AG09319 (cell line): ENCODE measurements at regions not wholly inside any gene's neighbourhood (a gene's known extent, or its start where the extent isn't known, plus 50 kb on each side); places are given as distances from the start of the nearest gene placed in this dataset.

Source experiments
- DNase-seq: peaks from one replicate; pipeline ENCODE4 v3.0.0-alpha.2; 2010; ENCODE audit warnings: low read depth; ENCODE audit errors: extremely low read depth
- TF ChIP-seq, protein P1 (sequence below): IDR thresholded peaks from 2 replicates; pipeline ENCODE4 v1.5.1; 2011; ENCODE audit warnings: low read depth, mild to moderate bottlenecking, inconsistent platforms, low read length, moderate library complexity

DNA sequence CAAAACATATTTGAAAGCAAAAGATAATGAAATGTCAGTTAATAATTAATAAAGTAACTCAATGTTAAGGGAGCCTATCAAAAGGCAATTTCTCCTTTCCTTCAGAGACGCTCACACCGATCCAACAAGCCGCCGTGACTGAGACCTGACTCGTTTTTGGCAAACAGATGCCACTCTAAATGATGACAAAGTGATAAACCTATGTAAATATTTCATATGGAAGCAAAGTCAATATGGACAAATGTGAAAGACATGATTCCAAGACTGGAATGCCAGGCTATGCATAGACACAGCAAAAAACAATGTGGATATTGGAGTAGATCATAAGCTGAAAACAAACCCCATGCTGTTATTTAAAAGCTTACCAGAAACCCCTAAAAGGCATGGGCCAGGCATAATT, 137.2 kb upstream of the SUCLG2 start:
- TF ChIP-seq, protein P1, sequence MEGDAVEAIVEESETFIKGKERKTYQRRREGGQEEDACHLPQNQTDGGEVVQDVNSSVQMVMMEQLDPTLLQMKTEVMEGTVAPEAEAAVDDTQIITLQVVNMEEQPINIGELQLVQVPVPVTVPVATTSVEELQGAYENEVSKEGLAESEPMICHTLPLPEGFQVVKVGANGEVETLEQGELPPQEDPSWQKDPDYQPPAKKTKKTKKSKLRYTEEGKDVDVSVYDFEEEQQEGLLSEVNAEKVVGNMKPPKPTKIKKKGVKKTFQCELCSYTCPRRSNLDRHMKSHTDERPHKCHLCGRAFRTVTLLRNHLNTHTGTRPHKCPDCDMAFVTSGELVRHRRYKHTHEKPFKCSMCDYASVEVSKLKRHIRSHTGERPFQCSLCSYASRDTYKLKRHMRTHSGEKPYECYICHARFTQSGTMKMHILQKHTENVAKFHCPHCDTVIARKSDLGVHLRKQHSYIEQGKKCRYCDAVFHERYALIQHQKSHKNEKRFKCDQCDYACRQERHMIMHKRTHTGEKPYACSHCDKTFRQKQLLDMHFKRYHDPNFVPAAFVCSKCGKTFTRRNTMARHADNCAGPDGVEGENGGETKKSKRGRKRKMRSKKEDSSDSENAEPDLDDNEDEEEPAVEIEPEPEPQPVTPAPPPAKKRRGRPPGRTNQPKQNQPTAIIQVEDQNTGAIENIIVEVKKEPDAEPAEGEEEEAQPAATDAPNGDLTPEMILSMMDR, result no peak
- DNase-seq, result no peak

DNA sequence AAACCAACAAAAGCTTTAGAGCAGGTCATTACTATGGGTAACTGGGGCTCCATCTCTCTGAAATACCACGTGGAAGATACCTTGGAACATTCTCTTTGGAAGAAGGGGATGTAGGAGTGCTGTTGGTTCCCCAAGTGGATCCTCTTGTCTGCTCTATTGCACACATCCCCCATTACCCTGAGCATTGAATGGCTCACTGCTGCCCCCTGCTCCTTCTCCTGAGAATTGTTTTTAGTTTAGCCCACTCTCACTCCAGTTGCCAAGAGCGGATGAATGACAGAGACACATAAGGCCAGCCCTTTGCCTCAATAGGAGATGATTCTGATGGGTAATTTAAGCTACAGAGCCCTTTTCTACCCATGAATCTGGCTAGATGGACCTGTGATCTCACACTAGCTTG, 135.6 kb upstream of the SUCLG2 start:
- DNase-seq, result peak; percentile 11
- TF ChIP-seq, protein P1, result peak; percentile 64

DNA sequence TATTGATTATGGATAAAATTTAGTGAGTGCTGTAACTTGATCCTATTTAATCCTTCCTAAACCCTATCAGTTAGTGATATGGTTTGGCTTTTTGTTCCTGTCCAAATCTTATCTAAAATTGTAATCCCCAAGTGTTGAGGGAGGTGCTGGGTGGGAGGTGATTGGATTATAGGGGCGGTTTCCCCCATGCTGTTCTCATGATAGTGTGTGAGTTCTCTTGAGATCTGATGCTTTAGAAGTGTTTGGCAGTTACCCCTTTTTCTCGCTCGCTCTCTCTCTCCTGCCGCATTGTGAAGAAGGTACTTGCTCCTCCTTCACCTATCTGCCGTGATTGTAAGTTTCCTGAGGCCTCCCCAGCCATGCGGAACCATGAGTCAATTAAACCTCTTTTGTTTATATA, 134.0 kb upstream of the SUCLG2 start:
- no peak for DNase-seq
- TF ChIP-seq, protein P1, result no peak

DNA sequence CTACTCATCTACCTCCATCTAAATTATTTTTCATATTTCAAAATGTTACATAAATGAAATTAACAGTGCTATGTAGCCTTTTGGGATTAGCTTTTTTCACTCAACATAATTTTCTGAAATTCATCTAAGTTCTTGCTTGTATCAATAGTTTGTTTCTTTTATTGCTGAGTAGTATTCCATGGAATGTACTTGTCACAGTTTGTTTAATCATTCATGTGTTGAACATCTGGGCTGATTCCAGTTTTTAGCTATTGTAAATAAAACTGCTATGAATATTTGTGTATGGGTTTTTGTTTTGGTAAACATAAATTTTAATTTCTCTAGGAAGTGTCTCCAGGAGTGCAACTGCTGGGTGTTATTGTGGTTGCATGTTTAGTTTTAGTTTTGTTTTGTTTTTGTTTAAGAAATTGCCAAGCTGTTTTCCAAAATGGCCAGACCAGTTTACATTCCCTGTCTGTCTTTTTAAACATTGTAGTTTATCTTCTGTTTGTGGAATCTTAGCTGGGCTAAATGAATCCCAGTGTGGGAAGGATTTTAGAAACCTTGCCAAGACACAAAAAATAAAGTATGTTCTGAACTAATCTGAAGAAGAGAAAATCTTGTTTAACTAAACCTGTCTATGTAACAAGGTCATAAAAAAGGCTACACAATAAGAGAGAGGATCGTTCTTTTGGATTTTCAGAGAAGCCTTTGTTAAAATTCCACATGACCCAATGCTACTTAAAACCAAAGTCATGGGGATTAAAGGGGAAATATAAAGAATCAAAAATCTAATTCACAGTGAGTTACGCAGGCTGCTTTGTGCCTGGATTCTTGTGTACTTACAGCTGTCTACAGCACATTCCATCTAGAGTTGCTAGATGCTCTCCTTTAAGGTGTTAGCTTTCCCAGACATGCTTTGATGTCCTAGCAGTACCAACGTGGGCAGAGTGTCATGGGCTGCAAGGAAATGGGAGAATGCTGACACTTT, 129.2 kb upstream of the SUCLG2 start:
- TF ChIP-seq, protein P1, result no peak
- no peak for DNase-seq

DNA sequence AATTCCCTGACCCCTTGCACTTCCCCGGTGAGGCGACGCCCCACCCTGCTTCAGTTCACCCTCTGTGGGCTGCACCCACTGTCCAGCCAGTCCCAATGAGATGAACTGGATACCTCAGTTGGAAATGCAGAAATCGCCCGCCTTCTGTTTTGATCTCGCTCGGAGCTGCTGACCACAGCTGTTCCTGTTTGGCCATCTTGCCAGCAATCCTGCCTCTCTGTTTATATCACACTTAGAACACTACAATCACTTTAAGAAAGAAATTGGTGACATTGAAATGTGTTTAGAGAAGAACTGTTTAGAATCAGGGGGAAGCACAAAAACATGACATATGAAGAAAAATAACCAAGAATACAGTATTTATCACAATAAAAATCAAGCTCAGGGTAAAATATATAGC, 127.5 kb upstream of the SUCLG2 start:
- TF ChIP-seq, protein P1, result no peak
- DNase-seq, result no peak

DNA sequence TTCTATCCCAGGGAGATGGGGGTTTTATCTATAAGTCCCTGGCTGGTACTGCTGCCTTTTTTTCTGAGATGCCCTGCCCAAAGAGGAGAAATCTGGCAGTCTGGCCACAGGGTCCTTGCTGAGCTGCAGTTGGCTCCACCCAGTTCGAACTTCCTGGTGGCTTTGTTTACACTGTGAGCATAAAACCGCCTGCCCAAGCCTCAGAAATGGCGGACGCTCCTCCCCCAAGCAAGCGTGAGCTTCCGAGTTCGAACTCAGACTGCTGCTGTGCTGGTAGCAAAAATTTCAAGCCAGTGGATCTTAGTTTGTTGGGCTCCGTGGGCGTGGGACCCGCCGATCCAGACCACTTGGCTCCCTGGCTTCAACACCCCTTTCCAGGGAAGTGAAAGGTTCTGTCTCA, 126.8 kb upstream of the SUCLG2 start:
- no peak for DNase-seq
- TF ChIP-seq, protein P1, result no peak

DNA sequence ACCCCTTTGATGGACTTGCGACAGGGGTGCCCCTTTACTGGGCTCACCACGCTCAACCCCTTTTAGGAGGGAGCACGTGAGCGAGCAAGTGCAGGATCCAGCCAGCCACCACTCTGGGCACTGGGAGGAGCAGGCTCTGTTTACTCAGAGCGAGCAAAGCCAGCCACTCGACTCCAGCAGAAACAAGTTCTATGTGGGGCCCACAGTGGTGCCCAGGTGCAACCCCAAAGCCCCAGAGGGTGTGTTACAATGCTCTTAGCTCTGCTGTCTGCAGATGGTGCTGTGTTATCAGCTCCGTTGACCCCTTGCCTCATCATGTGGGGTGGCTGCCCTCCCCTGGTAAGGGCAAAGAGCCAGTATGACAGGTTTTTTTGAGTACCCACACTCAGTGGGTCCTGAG, 120.3 kb upstream of the SUCLG2 start:
- TF ChIP-seq, protein P1, result no peak
- DNase-seq, result no peak
